ENCODE measurements at regions not wholly inside any gene's neighbourhood (a gene's known extent, or its start where the extent isn't known, plus 50 kb on each side); places are given as distances from the start of the nearest gene placed in this dataset.

- TF ChIP-seq CTCF (IDR thresholded peaks at IDR 0.05; ENCODE audit: borderline replicate concordance, extremely low read depth, low read length, poor library complexity, severe bottlenecking): no peak
- TF ChIP-seq EZH2 (IDR thresholded peaks at IDR 0.05; ENCODE audit: borderline replicate concordance, low read depth, low read length, severe bottlenecking): no peak
- no peaks in the 10 kb centered on the region for H3K9me3 ChIP-seq (ENCODE audit: insufficient read depth, low read length, severe bottlenecking)
- no peak overlapping the region for H2AFZ ChIP-seq (ENCODE audit: low read depth, low read length)
- DNase-seq (no peak), ATAC-seq (ENCODE audit: insufficient read depth, low read depth) (no peak)
- no peaks in the 10 kb centered on the region for H3K4me1 ChIP-seq (ENCODE audit: insufficient read depth, low read length)
- no peaks in the 10 kb centered on the region for H4K20me1 ChIP-seq (ENCODE audit: insufficient read depth, low read length)
- H3K4me2 ChIP-seq (ENCODE audit: insufficient read depth, low read length): no peak overlapping the region
- no peaks in the 10 kb centered on the region for H3K27me3 ChIP-seq (ENCODE audit: insufficient read depth, low read length, poor library complexity)
- H3K9ac ChIP-seq (ENCODE audit: low read depth, low read length): no peak overlapping the region
- H3K4me3 ChIP-seq (ENCODE audit: low read depth in 1 of 2, low read length in 2 of 2): no peak overlapping the region
- no peaks in the 10 kb centered on the region for H3K36me3 ChIP-seq (ENCODE audit: insufficient read depth, low read length)
- H3K27ac ChIP-seq (ENCODE audit: low read length): no peak overlapping the region
- no peaks in the 10 kb centered on the region for H3K79me2 ChIP-seq (ENCODE audit: insufficient read depth, low read length)
These were observed 77.0 kb upstream of the PEG3 start for GRCh38 chr19:56917529-56917928.

GRCh38 chr19:56917998-56918397, 77.5 kb upstream of the PEG3 start:
- Histone ChIP-seq H3K4me1 (ENCODE audit: insufficient read depth, low read length) (no peaks in the 10 kb centered on the region), H3K79me2 (ENCODE audit: insufficient read depth, low read length) (no peaks in the 10 kb centered on the region), H3K36me3 (ENCODE audit: insufficient read depth, low read length) (no peaks in the 10 kb centered on the region), H3K9ac (ENCODE audit: low read depth, low read length) (no peak overlapping the region), H3K9me3 (ENCODE audit: insufficient read depth, low read length, severe bottlenecking) (no peaks in the 10 kb centered on the region), H3K27ac (ENCODE audit: low read length) (no peak overlapping the region), H3K4me2 (ENCODE audit: insufficient read depth, low read length) (no peak overlapping the region), H3K27me3 (ENCODE audit: insufficient read depth, low read length, poor library complexity) (no peaks in the 10 kb centered on the region), H3K4me3 (ENCODE audit: low read depth in 1 of 2, low read length in 2 of 2) (no peak overlapping the region), H2AFZ (ENCODE audit: low read depth, low read length) (no peak overlapping the region), H4K20me1 (ENCODE audit: insufficient read depth, low read length) (no peaks in the 10 kb centered on the region)
- ATAC-seq (ENCODE audit: insufficient read depth, low read depth): no peak
- TF ChIP-seq EZH2 (IDR thresholded peaks at IDR 0.05; ENCODE audit: borderline replicate concordance, low read depth, low read length, severe bottlenecking) (no peak), CTCF (IDR thresholded peaks at IDR 0.05; ENCODE audit: borderline replicate concordance, extremely low read depth, low read length, poor library complexity, severe bottlenecking) (no peak)
- DNase-seq: no peak

DNA sequence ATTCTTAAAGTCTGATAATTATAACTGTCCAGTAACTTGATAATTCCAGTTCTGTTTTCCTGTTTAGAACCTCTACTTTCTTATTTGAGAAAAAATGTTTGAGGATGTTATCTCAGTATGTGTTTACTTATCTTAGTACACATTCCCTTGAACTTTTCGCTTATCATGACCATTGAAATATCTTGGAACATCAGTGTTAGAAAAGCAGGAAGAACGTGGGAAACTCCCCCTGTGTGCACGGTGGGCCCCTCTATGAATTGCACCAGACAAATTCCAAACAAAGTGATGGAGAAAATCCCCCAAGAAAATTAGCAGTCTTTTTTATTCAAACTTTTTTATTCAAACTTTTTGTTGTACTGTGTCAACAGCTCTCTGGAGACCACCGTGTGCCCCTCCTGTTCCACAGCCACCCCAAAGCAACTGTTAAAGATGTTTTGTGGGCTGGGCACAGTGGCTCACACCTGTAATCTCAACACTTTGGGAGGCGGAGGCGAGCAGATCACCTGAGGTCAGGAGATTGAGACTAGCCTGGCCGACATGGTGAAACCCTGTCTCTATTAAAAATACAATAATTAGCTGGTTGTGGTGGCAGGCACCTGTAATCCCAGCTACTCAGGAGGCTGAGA, 78.3 kb upstream of the PEG3 start:
- Histone ChIP-seq H2AFZ (ENCODE audit: low read depth, low read length) (no peak overlapping the region), H3K27ac (ENCODE audit: low read length) (no peak overlapping the region), H3K4me1 (ENCODE audit: insufficient read depth, low read length) (no peaks in the 10 kb centered on the region), H3K4me2 (ENCODE audit: insufficient read depth, low read length) (no peak overlapping the region), H3K4me3 (ENCODE audit: low read depth in 1 of 2, low read length in 2 of 2) (no peak overlapping the region), H3K79me2 (ENCODE audit: insufficient read depth, low read length) (no peaks in the 10 kb centered on the region), H3K9ac (ENCODE audit: low read depth, low read length) (no peak overlapping the region), H3K27me3 (ENCODE audit: insufficient read depth, low read length, poor library complexity) (no peaks in the 10 kb centered on the region), H4K20me1 (ENCODE audit: insufficient read depth, low read length) (no peaks in the 10 kb centered on the region), H3K9me3 (ENCODE audit: insufficient read depth, low read length, severe bottlenecking) (no peaks in the 10 kb centered on the region), H3K36me3 (ENCODE audit: insufficient read depth, low read length) (no peaks in the 10 kb centered on the region)
- DNase-seq (no peak), ATAC-seq (ENCODE audit: insufficient read depth, low read depth) (no peak)
- TF ChIP-seq EZH2 (IDR thresholded peaks at IDR 0.05; ENCODE audit: borderline replicate concordance, low read depth, low read length, severe bottlenecking): no peak
- no peak for TF ChIP-seq CTCF (IDR thresholded peaks at IDR 0.05; ENCODE audit: borderline replicate concordance, extremely low read depth, low read length, poor library complexity, severe bottlenecking)
